HG02852 (cell line): ENCODE measurements at regions not wholly inside any gene's neighbourhood (a gene's known extent, or its start where the extent isn't known, plus 50 kb on each side); places are given as distances from the start of the nearest gene placed in this dataset.

Experiments used
- ATAC-seq: cut with Tn5 transposase; IDR thresholded peaks from one replicate; pipeline ENCODE4 v1.9.1; 2021; ENCODE audit warnings: mild to moderate bottlenecking, moderate library complexity; ENCODE audit not compliant: unreplicated experiment

- ATAC-seq, result no peak
These were observed 85.0 kb downstream of the LLPH start for GRCh38 chr12:66045506-66045905.

DNA sequence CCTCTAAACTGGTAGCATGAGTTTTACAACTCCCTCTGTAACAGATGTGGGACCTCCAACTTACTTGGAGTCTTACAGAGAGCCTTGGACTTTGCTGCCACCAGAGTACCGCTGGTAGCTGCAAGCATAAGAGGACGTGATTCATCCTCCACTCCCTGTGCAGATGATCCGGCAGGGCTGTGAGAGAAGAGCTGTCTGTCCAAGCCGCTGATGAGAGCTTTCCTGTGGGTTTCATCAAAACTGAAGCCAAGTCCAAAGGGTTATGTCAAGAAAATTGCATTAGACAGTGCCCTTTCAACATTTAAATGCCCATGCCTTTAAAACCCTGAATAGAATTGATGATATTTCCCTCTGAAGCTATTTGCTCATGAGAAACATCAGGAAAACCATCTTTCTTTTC, 85.8 kb downstream of the LLPH start:
- ATAC-seq, result no peak

GRCh38 chr12:66043035-66043434, 87.5 kb downstream of the LLPH start:
- ATAC-seq, result no peak

GRCh38 chr12:66041651-66042363, 88.7 kb downstream of the LLPH start:
- ATAC-seq, result no peak

GRCh38 chr12:66036317-66036716, 94.2 kb downstream of the LLPH start:
- no peak for ATAC-seq

- no peak for ATAC-seq
These were observed 95.1 kb downstream of the LLPH start for GRCh38 chr12:66035288-66035966.

DNA sequence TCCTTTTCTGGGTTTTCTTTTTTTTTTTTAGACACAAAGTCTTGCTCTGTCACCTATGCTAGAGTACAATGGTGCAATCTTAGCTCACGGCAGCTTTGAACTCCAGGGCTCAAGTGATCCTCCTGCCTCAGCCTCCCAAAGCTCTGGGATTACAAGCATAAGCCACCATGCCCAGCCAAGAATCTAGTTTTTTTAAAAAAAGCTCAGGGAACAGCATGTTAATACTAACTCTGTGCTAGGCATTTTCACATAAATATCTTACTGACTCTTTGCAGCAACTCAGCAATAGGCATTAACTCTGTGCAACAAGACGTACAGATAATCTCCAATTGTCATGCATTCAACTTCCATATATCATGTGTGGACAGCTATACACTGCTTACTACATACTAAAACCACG, 97.4 kb downstream of the LLPH start:
- ATAC-seq, result no peak

DNA sequence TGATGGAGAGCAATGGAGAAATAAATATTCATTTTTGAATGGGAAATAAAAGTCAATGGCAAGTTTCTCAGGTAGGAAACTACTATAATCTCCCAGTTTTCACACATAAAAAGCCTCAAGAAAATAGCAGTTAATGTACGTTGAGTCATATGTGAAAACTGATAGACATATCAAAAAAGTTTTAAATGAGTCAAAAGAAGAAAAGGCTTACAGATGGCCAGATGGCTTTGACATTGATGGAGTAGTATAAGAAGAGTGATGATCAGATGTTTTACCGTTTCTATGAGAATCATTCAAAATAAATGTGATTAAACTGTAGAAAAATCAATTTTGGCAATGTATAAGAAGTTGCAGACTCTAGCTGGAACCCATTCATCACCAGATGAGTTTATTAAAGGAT, 97.8 kb downstream of the LLPH start:
- ATAC-seq, result peak; percentile 75

DNA sequence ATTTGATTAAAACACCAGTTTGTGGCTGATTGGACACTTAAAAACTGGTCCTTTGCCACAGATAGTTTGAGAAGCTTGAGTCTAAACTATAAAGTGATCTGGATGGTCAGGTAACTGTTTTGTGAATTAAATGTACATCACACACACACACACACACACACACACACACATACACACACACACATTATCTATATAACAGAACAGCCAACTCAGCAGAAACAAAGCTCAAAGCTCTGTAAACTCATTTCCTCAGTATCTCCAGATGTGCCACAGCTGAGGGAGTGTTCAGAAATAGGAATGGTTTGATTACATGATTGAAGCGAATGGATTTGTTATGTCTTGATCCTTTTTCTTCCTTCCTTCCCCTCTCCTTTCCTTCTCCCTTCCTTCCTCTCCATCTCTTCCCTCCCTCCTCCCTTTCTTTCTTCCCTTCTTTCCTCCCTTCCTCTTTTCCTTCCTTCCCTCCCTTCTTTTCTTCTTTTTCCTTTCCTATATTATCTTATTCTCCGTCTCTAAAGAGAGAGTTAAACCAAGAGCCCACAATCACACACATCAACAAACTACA, 100.3 kb downstream of the LLPH start:
- ATAC-seq, result no peak

- ATAC-seq, result no peak
These were observed 102.2 kb downstream of the LLPH start for GRCh38 chr12:66028390-66028789.

DNA sequence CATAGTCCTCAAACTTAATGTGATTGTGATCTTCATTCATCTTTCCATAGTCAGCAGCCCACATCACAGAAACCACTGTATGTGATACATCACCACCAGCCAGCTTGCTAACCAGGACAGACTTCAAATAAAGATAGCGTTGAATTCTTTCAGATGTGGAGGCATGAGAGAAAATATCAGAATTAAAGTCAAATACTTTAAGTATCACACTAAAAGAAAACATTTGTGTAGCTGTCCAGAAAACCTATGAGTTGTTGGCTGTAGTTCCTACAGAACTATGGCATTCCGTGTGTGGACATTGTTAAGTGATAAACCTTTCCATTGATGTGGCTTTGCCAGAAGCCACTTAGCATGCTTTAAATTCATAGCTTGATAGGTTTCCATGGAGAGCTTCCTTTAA, 105.1 kb downstream of the LLPH start:
- ATAC-seq, result no peak

DNA sequence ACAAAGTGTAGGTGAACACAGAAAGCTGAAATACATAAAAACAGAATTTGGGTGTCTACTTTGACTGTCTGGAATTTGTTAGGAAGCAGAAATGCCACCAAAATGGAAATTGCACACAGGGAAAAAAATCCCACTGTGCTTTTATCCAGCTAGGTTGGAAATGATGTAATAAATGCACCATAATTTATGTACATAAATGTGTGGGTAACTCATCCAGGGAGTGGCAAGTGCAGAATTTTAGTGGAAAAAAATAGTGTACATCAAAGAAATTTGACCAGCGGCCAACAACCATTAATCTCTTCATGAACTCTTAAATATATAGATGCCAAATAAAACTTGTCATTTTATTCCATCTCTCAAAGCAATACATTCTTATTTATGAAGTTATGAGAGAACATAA, 105.6 kb downstream of the LLPH start:
- ATAC-seq, result no peak

DNA sequence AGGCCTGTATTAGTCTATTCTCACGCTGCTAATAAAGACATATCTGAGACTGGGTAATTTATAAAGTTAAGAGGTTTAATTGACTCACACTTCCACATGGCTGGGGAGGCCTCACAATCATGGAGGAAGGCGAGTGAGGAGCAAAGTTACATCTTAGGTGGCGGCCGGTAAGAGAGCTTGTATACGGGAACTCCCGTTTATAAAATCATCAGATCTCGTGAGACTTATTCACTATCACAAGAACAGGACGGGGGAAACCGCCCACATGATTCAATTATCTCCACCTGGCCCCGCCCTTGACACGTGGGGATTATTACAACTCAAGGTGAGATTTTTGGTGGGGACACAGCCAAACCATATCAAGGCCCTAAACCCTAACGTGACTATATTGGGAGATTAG, 110.1 kb downstream of the LLPH start:
- ATAC-seq, result no peak

GRCh38 chr12:66017736-66018135, 112.8 kb downstream of the LLPH start:
- ATAC-seq, result no peak
